ENCODE measurements at regions not wholly inside any gene's neighbourhood (a gene's known extent, or its start where the extent isn't known, plus 50 kb on each side); places are given as distances from the start of the nearest gene placed in this dataset.

GRCh38 chr2:183678908-183679307, 554.7 kb downstream of the NUP35 start:
- DNase-seq (ENCODE audit: insufficient read length) (no peak), FAIRE-seq (no peak)
- no peak for TF ChIP-seq POLR2A (IDR thresholded peaks at IDR 0.05; ENCODE audit: low read depth, low read length)
- TF ChIP-seq TAF1 (IDR thresholded peaks at IDR 0.05; ENCODE audit: borderline replicate concordance, low read depth, low read length), result no peak

GRCh38 chr2:183680573-183680972, 556.3 kb downstream of the NUP35 start:
- FAIRE-seq (no peak), DNase-seq (ENCODE audit: insufficient read length) (no peak)
- TF ChIP-seq POLR2AphosphoS5 (IDR thresholded peaks at IDR 0.05; ENCODE audit: low read depth, low read length) (no peak), POLR2A (IDR thresholded peaks at IDR 0.05; ENCODE audit: low read depth, low read length) (no peak), TAF1 (IDR thresholded peaks at IDR 0.05; ENCODE audit: borderline replicate concordance, low read depth, low read length) (no peak)

GRCh38 chr2:183684686-183685085, 560.4 kb downstream of the NUP35 start:
- FAIRE-seq (no peak), DNase-seq (ENCODE audit: insufficient read length) (no peak)
- no peak for TF ChIP-seq POLR2A (IDR thresholded peaks at IDR 0.05; ENCODE audit: low read depth, low read length)
- no peak for TF ChIP-seq POLR2AphosphoS5 (IDR thresholded peaks at IDR 0.05; ENCODE audit: low read depth, low read length)
- TF ChIP-seq TAF1 (IDR thresholded peaks at IDR 0.05; ENCODE audit: borderline replicate concordance, low read depth, low read length), result no peak

GRCh38 chr2:183696028-183696427, 571.8 kb downstream of the NUP35 start:
- FAIRE-seq, result no peak

GRCh38 chr2:183709829-183710228, 585.6 kb downstream of the NUP35 start:
- no peak for DNase-seq (ENCODE audit: insufficient read length)
- FAIRE-seq, result no peak
- no peak for TF ChIP-seq POLR2A (IDR thresholded peaks at IDR 0.05; ENCODE audit: low read depth, low read length)
- TF ChIP-seq TAF1 (IDR thresholded peaks at IDR 0.05; ENCODE audit: borderline replicate concordance, low read depth, low read length), result no peak
- TF ChIP-seq POLR2AphosphoS5 (IDR thresholded peaks at IDR 0.05; ENCODE audit: low read depth, low read length), result no peak

More at GRCh38 chr2:183696028-183696427, 571.8 kb downstream of the NUP35 start:
- TF ChIP-seq TAF1 (IDR thresholded peaks at IDR 0.05; ENCODE audit: borderline replicate concordance, low read depth, low read length), result no peak
- no peak for TF ChIP-seq POLR2AphosphoS5 (IDR thresholded peaks at IDR 0.05; ENCODE audit: low read depth, low read length)
- TF ChIP-seq POLR2A (IDR thresholded peaks at IDR 0.05; ENCODE audit: low read depth, low read length), result no peak
- DNase-seq (ENCODE audit: insufficient read length), result no peak

GRCh38 chr2:183718246-183718645, 594.0 kb downstream of the NUP35 start:
- FAIRE-seq, result no peak

GRCh38 chr2:183723278-183723677, 599.0 kb downstream of the NUP35 start:
- DNase-seq (ENCODE audit: insufficient read length) (no peak), FAIRE-seq (no peak)
- TF ChIP-seq POLR2AphosphoS5 (IDR thresholded peaks at IDR 0.05; ENCODE audit: low read depth, low read length) (no peak), POLR2A (IDR thresholded peaks at IDR 0.05; ENCODE audit: low read depth, low read length) (no peak), TAF1 (IDR thresholded peaks at IDR 0.05; ENCODE audit: borderline replicate concordance, low read depth, low read length) (no peak)

More at GRCh38 chr2:183718246-183718645, 594.0 kb downstream of the NUP35 start:
- DNase-seq (ENCODE audit: insufficient read length), result no peak
- TF ChIP-seq POLR2AphosphoS5 (IDR thresholded peaks at IDR 0.05; ENCODE audit: low read depth, low read length), result no peak
- TF ChIP-seq POLR2A (IDR thresholded peaks at IDR 0.05; ENCODE audit: low read depth, low read length), result no peak
- no peak for TF ChIP-seq TAF1 (IDR thresholded peaks at IDR 0.05; ENCODE audit: borderline replicate concordance, low read depth, low read length)

- no peak for DNase-seq (ENCODE audit: insufficient read length)
- no peak for FAIRE-seq
- TF ChIP-seq TAF1 (IDR thresholded peaks at IDR 0.05; ENCODE audit: borderline replicate concordance, low read depth, low read length) (no peak), POLR2AphosphoS5 (IDR thresholded peaks at IDR 0.05; ENCODE audit: low read depth, low read length) (no peak), POLR2A (IDR thresholded peaks at IDR 0.05; ENCODE audit: low read depth, low read length) (no peak)
These were observed 605.1 kb downstream of the NUP35 start for GRCh38 chr2:183729380-183729779.

GRCh38 chr2:183740241-183740640, 616.0 kb downstream of the NUP35 start:
- DNase-seq (ENCODE audit: insufficient read length), result no peak
- no peak for FAIRE-seq

GRCh38 chr2:183752571-183752970, 628.3 kb downstream of the NUP35 start:
- FAIRE-seq (no peak), DNase-seq (ENCODE audit: insufficient read length) (no peak)
- no peak for TF ChIP-seq POLR2A (IDR thresholded peaks at IDR 0.05; ENCODE audit: low read depth, low read length)
- TF ChIP-seq POLR2AphosphoS5 (IDR thresholded peaks at IDR 0.05; ENCODE audit: low read depth, low read length), result no peak
- no peak for TF ChIP-seq TAF1 (IDR thresholded peaks at IDR 0.05; ENCODE audit: borderline replicate concordance, low read depth, low read length)

More at GRCh38 chr2:183740241-183740640, 616.0 kb downstream of the NUP35 start:
- TF ChIP-seq POLR2A (IDR thresholded peaks at IDR 0.05; ENCODE audit: low read depth, low read length) (no peak), POLR2AphosphoS5 (IDR thresholded peaks at IDR 0.05; ENCODE audit: low read depth, low read length) (no peak), TAF1 (IDR thresholded peaks at IDR 0.05; ENCODE audit: borderline replicate concordance, low read depth, low read length) (no peak)

- DNase-seq (ENCODE audit: insufficient read length) (no peak), FAIRE-seq (no peak)
- TF ChIP-seq POLR2A (IDR thresholded peaks at IDR 0.05; ENCODE audit: low read depth, low read length), result no peak
- no peak for TF ChIP-seq POLR2AphosphoS5 (IDR thresholded peaks at IDR 0.05; ENCODE audit: low read depth, low read length)
- no peak for TF ChIP-seq TAF1 (IDR thresholded peaks at IDR 0.05; ENCODE audit: borderline replicate concordance, low read depth, low read length)
These were observed 634.8 kb downstream of the NUP35 start for GRCh38 chr2:183759033-183759432.

- FAIRE-seq, result no peak
- TF ChIP-seq POLR2AphosphoS5 (IDR thresholded peaks at IDR 0.05; ENCODE audit: low read depth, low read length) (no peak), POLR2A (IDR thresholded peaks at IDR 0.05; ENCODE audit: low read depth, low read length) (no peak), TAF1 (IDR thresholded peaks at IDR 0.05; ENCODE audit: borderline replicate concordance, low read depth, low read length) (no peak)
- no peak for DNase-seq (ENCODE audit: insufficient read length)
These were observed 649.5 kb downstream of the NUP35 start for GRCh38 chr2:183773775-183774174.

GRCh38 chr2:183780072-183780471, 655.8 kb downstream of the NUP35 start:
- DNase-seq (ENCODE audit: insufficient read length), result no peak
- TF ChIP-seq TAF1 (IDR thresholded peaks at IDR 0.05; ENCODE audit: borderline replicate concordance, low read depth, low read length), result no peak
- TF ChIP-seq POLR2A (IDR thresholded peaks at IDR 0.05; ENCODE audit: low read depth, low read length), result no peak
- no peak for TF ChIP-seq POLR2AphosphoS5 (IDR thresholded peaks at IDR 0.05; ENCODE audit: low read depth, low read length)
- no peak for FAIRE-seq
